ENCODE measurements at regions not wholly inside any gene's neighbourhood (a gene's known extent, or its start where the extent isn't known, plus 50 kb on each side); places are given as distances from the start of the nearest gene placed in this dataset.

- TF ChIP-seq CTCF (IDR thresholded peaks at IDR 0.05): no peak
These were observed 418.6 kb downstream of the CMPK2 start for GRCh38 chr2:6446938-6447608.

- TF ChIP-seq CTCF (IDR thresholded peaks at IDR 0.05): no peak
These were observed 416.8 kb downstream of the CMPK2 start for GRCh38 chr2:6448893-6449292.

GRCh38 chr2:6449343-6449742, 416.4 kb downstream of the CMPK2 start:
- no peak for TF ChIP-seq CTCF (IDR thresholded peaks at IDR 0.05)

GRCh38 chr2:6452702-6453481, 412.8 kb downstream of the CMPK2 start:
- no peak for TF ChIP-seq CTCF (IDR thresholded peaks at IDR 0.05)

GRCh38 chr2:6454286-6454990, 411.3 kb downstream of the CMPK2 start:
- TF ChIP-seq CTCF (IDR thresholded peaks at IDR 0.05): no peak

- TF ChIP-seq CTCF (IDR thresholded peaks at IDR 0.05): no peak
These were observed 406.6 kb downstream of the CMPK2 start for GRCh38 chr2:6459138-6459537.

- no peak for TF ChIP-seq CTCF (IDR thresholded peaks at IDR 0.05)
These were observed 395.2 kb downstream of the CMPK2 start for GRCh38 chr2:6470518-6470917.

All from LNCAP (cell line).